Astrocyte of the spinal cord (primary cell): ENCODE measurements at regions not wholly inside any gene's neighbourhood (a gene's known extent, or its start where the extent isn't known, plus 50 kb on each side); places are given as distances from the start of the nearest gene placed in this dataset.

ENCODE experiments used
- DNase-seq: peaks from one replicate; pipeline ENCODE4 v3.0.0; 2011; ENCODE audit warnings: low read depth, low spot score
- H3K4me3 ChIP-seq: 2 replicates; pipeline ENCODE4 v1.5.1; 2011; ENCODE audit warnings: low read depth, mild to moderate bottlenecking, low read length, moderate library complexity
- CTCF ChIP-seq: IDR thresholded peaks from 2 replicates; pipeline ENCODE4 v1.5.1; 2012; ENCODE audit warnings: low read depth, mild to moderate bottlenecking, low read length, inconsistent platforms
- in situ Hi-C: cut with HindIII; loops from 2 replicates; pipeline ENCODE4 v1.10.0; 2017; ENCODE audit warnings: low sequenced_read_pairs

- in situ Hi-C loops = no loop called here
- H3K4me3 ChIP-seq = no peak overlapping the region
- TF ChIP-seq CTCF = no peak
- no peak for DNase-seq
Observed at GRCh38 chr13:22017226-22017625, 346.4 kb downstream of the FGF9 start.

- no peak for TF ChIP-seq CTCF
- DNase-seq = no peak
- in situ Hi-C loops = no loop called here
- no peak overlapping the region for H3K4me3 ChIP-seq
Observed at GRCh38 chr13:22018076-22018835, 347.4 kb downstream of the FGF9 start.

GRCh38 chr13:22018836-22019210 lies 347.9 kb downstream of the FGF9 start:
- no peak for DNase-seq
- H3K4me3 ChIP-seq = no peak overlapping the region
- in situ Hi-C loops = no loop called here
- no peak for TF ChIP-seq CTCF

GRCh38 chr13:22024381-22024994 lies 353.6 kb downstream of the FGF9 start:
- in situ Hi-C loops = no loop called here
- H3K4me3 ChIP-seq = no peak overlapping the region
- DNase-seq = no peak
- no peak for TF ChIP-seq CTCF

- no peak for DNase-seq
- no peak overlapping the region for H3K4me3 ChIP-seq
- TF ChIP-seq CTCF = no peak
- in situ Hi-C loops = no loop called here
Observed at GRCh38 chr13:22027566-22027965, 356.7 kb downstream of the FGF9 start.

GRCh38 chr13:22028831-22029230 lies 358.0 kb downstream of the FGF9 start:
- H3K4me3 ChIP-seq = no peak overlapping the region
- in situ Hi-C loops = no loop called here
- no peak for DNase-seq
- TF ChIP-seq CTCF = no peak
